Endodermal cell (in vitro differentiated cells): ENCODE measurements at regions not wholly inside any gene's neighbourhood (a gene's known extent, or its start where the extent isn't known, plus 50 kb on each side); places are given as distances from the start of the nearest gene placed in this dataset.
"Not testable (repeated sequence)": the region's sequence is repeated elsewhere in the genome, so short reads cannot be mapped to it uniquely, and the experiment has no call there.

Experiments used
- DNase-seq: peaks from one replicate; pipeline ENCODE4 v3.0.0-alpha.2; 2017
- H3K27ac ChIP-seq: 2 replicates; pipeline ENCODE4 v1.5.1; 2013; ENCODE audit warnings: mild to moderate bottlenecking, low read depth, low read length, moderate library complexity
- H3K27me3 ChIP-seq: 2 replicates; pipeline ENCODE4 v1.6.1; 2013; ENCODE audit warnings: mild to moderate bottlenecking, low read length, moderate library complexity; ENCODE audit not compliant: insufficient read depth, control insufficient read depth, poor library complexity, severe bottlenecking
- H3K36me3 ChIP-seq: 2 replicates; pipeline ENCODE4 v1.7.0; 2013; ENCODE audit warnings: mild to moderate bottlenecking, low read length, moderate library complexity; ENCODE audit not compliant: control insufficient read depth, insufficient read depth
- H3K4me1 ChIP-seq: one replicate; pipeline ENCODE4 v1.7.0; 2013; ENCODE audit warnings: low read length; ENCODE audit not compliant: control insufficient read depth, insufficient read depth
- H3K4me3 ChIP-seq: 2 replicates; pipeline ENCODE4 v1.5.1; 2013; ENCODE audit warnings: mild to moderate bottlenecking, low read length, moderate library complexity
- H3K9ac ChIP-seq: 2 replicates; pipeline ENCODE4 v1.6.1; 2013; ENCODE audit warnings: mild to moderate bottlenecking, low read length, moderate library complexity; ENCODE audit not compliant: poor library complexity, severe bottlenecking; ENCODE audit errors: extremely low read depth
- H3K9me3 ChIP-seq: 2 replicates; pipeline ENCODE4 v1.6.1; 2013; ENCODE audit warnings: mild to moderate bottlenecking, low read length, moderate library complexity; ENCODE audit not compliant: control insufficient read depth
- H3K27ac Mint-ChIP-seq: 2 replicates; pipeline ENCODE4 v1.8.0; 2020; ENCODE audit warnings: mixed read lengths
- H3K27me3 Mint-ChIP-seq: 2 replicates; pipeline ENCODE4 v1.8.0; 2021; ENCODE audit warnings: mild to moderate bottlenecking, mixed read lengths; ENCODE audit not compliant: insufficient read depth
- H3K36me3 Mint-ChIP-seq: 2 replicates; pipeline ENCODE4 v1.8.0; 2020; ENCODE audit warnings: low read depth, mixed read lengths
- H3K4me1 Mint-ChIP-seq: 2 replicates; pipeline ENCODE4 v1.8.0; 2020; ENCODE audit warnings: mixed read lengths
- H3K4me3 Mint-ChIP-seq: 2 replicates; pipeline ENCODE4 v1.8.0; 2020; ENCODE audit warnings: mild to moderate bottlenecking, moderate library complexity, mixed read lengths
- H3K9me3 Mint-ChIP-seq: 2 replicates; pipeline ENCODE4 v1.8.0; 2020; ENCODE audit warnings: mild to moderate bottlenecking, mixed read lengths
- WGBS, 2 experiments: methylation state at CpG; one replicate each; pipeline versions ENCODE4 v1.1.5 to v1.1.7; 2013; ENCODE audit warnings: missing lambda C conversion rate in 2 of 2, mixed read lengths in 1 of 2; ENCODE audit not compliant: insufficient coverage in 1 of 2, insufficient read length in 1 of 2; 5-methylcytosine and 5-hydroxymethylcytosine counted together
- TF ChIP-seq, protein P1 (sequence below): fragments of 200-600 bp; sonication (generic); conservative IDR thresholded peaks from 2 replicates; pipeline ENCODE4 v1.5.0; 2021; ENCODE audit warnings: antibody characterized with exemption, mild to moderate bottlenecking

DNA sequence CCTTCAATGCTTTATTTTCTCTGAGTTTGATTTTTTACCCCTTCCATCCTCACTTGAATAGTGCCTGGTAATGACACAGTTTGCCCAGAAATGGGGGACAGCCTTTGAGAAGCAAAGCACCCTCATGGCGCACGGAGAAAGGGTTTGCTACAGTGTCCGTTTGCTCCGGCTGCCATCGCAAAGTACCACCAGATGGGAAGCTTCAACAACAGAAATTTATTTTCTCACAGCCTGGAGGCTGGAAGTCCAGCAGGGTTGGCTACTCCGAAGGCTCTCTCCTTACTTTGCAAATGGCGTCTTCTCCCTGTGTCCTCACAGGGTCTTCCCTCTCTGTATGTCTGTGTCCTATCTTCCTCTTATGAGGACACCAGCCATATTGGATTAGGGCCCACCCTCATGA, 327.7 kb upstream of the KAZN start:
- Histone ChIP-seq H3K27ac (no peak overlapping the region), H3K4me3 (no peak overlapping the region), H3K27me3 (no peaks in the 10 kb centered on the region), H3K9me3 (no peaks in the 10 kb centered on the region), H3K36me3 (no peaks in the 10 kb centered on the region), H3K9ac (no peak overlapping the region), H3K4me1 (no peaks in the 10 kb centered on the region)
- no peaks in the 10 kb centered on the region for H3K4me1 Mint-ChIP-seq
- H3K27me3 Mint-ChIP-seq = peaks cover 3% of the 10 kb centered on the region
- no peak overlapping the region for H3K27ac Mint-ChIP-seq
- WGBS, 2 experiments = 91 to 96% methylated on average over 7 of the region's 7 CpGs
- no peaks in the 10 kb centered on the region for H3K36me3 Mint-ChIP-seq
- H3K4me3 Mint-ChIP-seq = no peak overlapping the region
- H3K9me3 Mint-ChIP-seq = peaks cover 2% of the 10 kb centered on the region
- DNase-seq = no peak
- TF ChIP-seq, protein P1, sequence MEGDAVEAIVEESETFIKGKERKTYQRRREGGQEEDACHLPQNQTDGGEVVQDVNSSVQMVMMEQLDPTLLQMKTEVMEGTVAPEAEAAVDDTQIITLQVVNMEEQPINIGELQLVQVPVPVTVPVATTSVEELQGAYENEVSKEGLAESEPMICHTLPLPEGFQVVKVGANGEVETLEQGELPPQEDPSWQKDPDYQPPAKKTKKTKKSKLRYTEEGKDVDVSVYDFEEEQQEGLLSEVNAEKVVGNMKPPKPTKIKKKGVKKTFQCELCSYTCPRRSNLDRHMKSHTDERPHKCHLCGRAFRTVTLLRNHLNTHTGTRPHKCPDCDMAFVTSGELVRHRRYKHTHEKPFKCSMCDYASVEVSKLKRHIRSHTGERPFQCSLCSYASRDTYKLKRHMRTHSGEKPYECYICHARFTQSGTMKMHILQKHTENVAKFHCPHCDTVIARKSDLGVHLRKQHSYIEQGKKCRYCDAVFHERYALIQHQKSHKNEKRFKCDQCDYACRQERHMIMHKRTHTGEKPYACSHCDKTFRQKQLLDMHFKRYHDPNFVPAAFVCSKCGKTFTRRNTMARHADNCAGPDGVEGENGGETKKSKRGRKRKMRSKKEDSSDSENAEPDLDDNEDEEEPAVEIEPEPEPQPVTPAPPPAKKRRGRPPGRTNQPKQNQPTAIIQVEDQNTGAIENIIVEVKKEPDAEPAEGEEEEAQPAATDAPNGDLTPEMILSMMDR = no peak

DNA sequence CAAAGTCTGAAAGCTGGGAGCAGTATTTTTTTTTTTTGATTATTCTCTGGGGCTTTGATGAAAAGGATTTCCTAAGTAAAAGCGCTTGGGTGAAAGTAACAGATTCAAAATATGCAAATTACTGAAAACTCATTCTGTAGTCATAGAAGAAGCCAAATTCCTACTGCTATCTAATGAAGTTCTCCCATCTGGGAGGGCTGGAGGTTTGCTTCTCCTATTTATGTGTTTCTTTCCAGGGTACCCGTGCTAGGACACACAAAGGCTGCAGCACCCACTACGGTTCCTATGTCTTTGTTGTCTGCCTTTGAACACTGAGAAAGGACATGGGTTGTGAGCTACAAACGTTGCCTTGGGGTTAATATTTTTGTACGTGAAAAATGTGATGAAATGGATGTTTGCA, 324.7 kb upstream of the KAZN start:
- H3K9ac ChIP-seq = no peak overlapping the region
- no peaks in the 10 kb centered on the region for H3K36me3 ChIP-seq
- Mint-ChIP-seq H3K27ac (no peak overlapping the region), H3K4me3 (no peak overlapping the region), H3K27me3 (peaks cover 3% of the 10 kb centered on the region), H3K4me1 (no peaks in the 10 kb centered on the region), H3K9me3 (peaks cover 2% of the 10 kb centered on the region), H3K36me3 (no peaks in the 10 kb centered on the region)
- 92 to 100% methylated on average over 3 to 5 of the region's 5 CpGs for WGBS, 2 experiments
- H3K9me3 ChIP-seq = no peaks in the 10 kb centered on the region
- no peak overlapping the region for H3K4me3 ChIP-seq
- DNase-seq = no peak
- H3K27ac ChIP-seq = no peak overlapping the region
- H3K4me1 ChIP-seq = no peaks in the 10 kb centered on the region
- H3K27me3 ChIP-seq = no peaks in the 10 kb centered on the region
- TF ChIP-seq, protein P1 = no peak

- DNase-seq, H3K9me3 ChIP-seq, H3K27ac ChIP-seq, H3K9me3 Mint-ChIP-seq, H3K36me3 ChIP-seq, H3K36me3 Mint-ChIP-seq, H3K27me3 ChIP-seq, H3K4me3 ChIP-seq, H3K4me3 Mint-ChIP-seq, H3K27me3 Mint-ChIP-seq, H3K27ac Mint-ChIP-seq, H3K4me1 ChIP-seq, H3K9ac ChIP-seq, H3K4me1 Mint-ChIP-seq: not testable (repeated sequence)
- WGBS, 2 experiments = 96 to 98% methylated on average over 8 to 12 of the region's 12 CpGs
Measured at GRCh38 chr1:14279891-14280290, 318.6 kb upstream of the KAZN start.

- H3K4me3 Mint-ChIP-seq = no peak overlapping the region
Measured at GRCh38 chr1:14280909-14281308, 317.6 kb upstream of the KAZN start.

More at GRCh38 chr1:14280909-14281308, 317.6 kb upstream of the KAZN start:
- H3K4me1 ChIP-seq = no peaks in the 10 kb centered on the region
- no peaks in the 10 kb centered on the region for H3K36me3 ChIP-seq
- H3K27ac ChIP-seq = no peak overlapping the region
- H3K36me3 Mint-ChIP-seq = no peaks in the 10 kb centered on the region
- no peaks in the 10 kb centered on the region for H3K9me3 ChIP-seq
- H3K9me3 Mint-ChIP-seq = no peaks in the 10 kb centered on the region
- H3K27me3 Mint-ChIP-seq = peaks cover 2% of the 10 kb centered on the region
- WGBS, 2 experiments = 83 to 90% methylated on average over 2 of the region's 2 CpGs
- H3K27me3 ChIP-seq = no peaks in the 10 kb centered on the region
- no peak overlapping the region for H3K4me3 ChIP-seq
- no peaks in the 10 kb centered on the region for H3K4me1 Mint-ChIP-seq
- DNase-seq = no peak
- TF ChIP-seq, protein P1 = no peak
- H3K27ac Mint-ChIP-seq = no peak overlapping the region
- H3K9ac ChIP-seq = no peak overlapping the region
